Activated CD4-positive, alpha-beta memory T cell treated with anti-CD3 and anti-CD28 coated beads, Interleukin-2, amount 10 ng/mL, durations not matched to agents 7 days and 5 days (primary cell): ENCODE measurements at regions not wholly inside any gene's neighbourhood (a gene's known extent, or its start where the extent isn't known, plus 50 kb on each side); places are given as distances from the start of the nearest gene placed in this dataset.
"Not testable (repeated sequence)": the region's sequence is repeated elsewhere in the genome, so short reads cannot be mapped to it uniquely, and the experiment has no call there.

Source experiments
- CTCF ChIA-PET: fragments of 350-600 bp; sonication (Branson Sonifier 250); formaldehyde crosslinking; loops from one replicate; lab custom pipeline; 2021; ENCODE audit warnings: antibody characterized with exemption, inconsistent platforms; lab: Charles Lee
- POLR2A ChIA-PET: fragments of 350-600 bp; sonication (Branson Sonifier 250); formaldehyde crosslinking; loops from one replicate; lab custom pipeline; 2021; ENCODE audit warnings: antibody characterized with exemption; lab: Charles Lee
- DNase-seq: peaks from one replicate; pipeline ENCODE4 v3.0.0-alpha.2; 2020
- H3K27ac Mint-ChIP-seq: one replicate; pipeline ENCODE4 v1.8.0; 2021; ENCODE audit warnings: mild to moderate bottlenecking, mixed read lengths
- H3K27me3 Mint-ChIP-seq: one replicate; pipeline ENCODE4 v1.8.0; 2021; ENCODE audit warnings: mixed read lengths
- H3K36me3 Mint-ChIP-seq: one replicate; pipeline ENCODE4 v1.8.0; 2021; ENCODE audit warnings: low read depth, mixed read lengths
- H3K4me1 Mint-ChIP-seq: one replicate; pipeline ENCODE4 v1.8.0; 2021; ENCODE audit warnings: mixed read lengths
- H3K4me3 Mint-ChIP-seq: one replicate; pipeline ENCODE4 v1.8.0; 2021; ENCODE audit warnings: mild to moderate bottlenecking, mixed read lengths
- H3K9me3 Mint-ChIP-seq: one replicate; pipeline ENCODE4 v1.8.0; 2021; ENCODE audit warnings: mixed read lengths

- no peaks in the 10 kb centered on the region for H3K36me3 Mint-ChIP-seq
- no peaks in the 10 kb centered on the region for H3K9me3 Mint-ChIP-seq
- no peak overlapping the region for H3K27ac Mint-ChIP-seq
- H3K4me3 Mint-ChIP-seq, result no peak overlapping the region
- peaks cover 53% of the 10 kb centered on the region for H3K4me1 Mint-ChIP-seq
- ChIA-PET POLR2A (interaction anchor here (1.1 to 1.5 kb wide), 2 partner anchors 8 to 41 kb away, joined by 3 to 4 read pairs; no protein-coding TSS in a partner anchor), CTCF (interaction anchor here (0.7 kb wide), 1 partner anchor 20 kb away, joined by 3 read pairs; no protein-coding TSS in a partner anchor)
- no peak for DNase-seq
- no peaks in the 10 kb centered on the region for H3K27me3 Mint-ChIP-seq
Measured at GRCh38 chr11:86153439-86153838, 84.6 kb upstream of the PICALM start.

- no peaks in the 10 kb centered on the region for H3K9me3 Mint-ChIP-seq
- peaks cover 50% of the 10 kb centered on the region for H3K4me1 Mint-ChIP-seq
- DNase-seq, result no peak
- ChIA-PET POLR2A (interaction anchor here (1.1 to 1.5 kb wide), 2 partner anchors 9 to 41 kb away, joined by 3 to 4 read pairs; no protein-coding TSS in a partner anchor), CTCF (interaction anchor here (0.7 kb wide), 1 partner anchor 21 kb away, joined by 3 read pairs; no protein-coding TSS in a partner anchor)
- H3K27me3 Mint-ChIP-seq, result no peaks in the 10 kb centered on the region
- H3K27ac Mint-ChIP-seq, result no peak overlapping the region
- no peak overlapping the region for H3K4me3 Mint-ChIP-seq
- H3K36me3 Mint-ChIP-seq, result no peaks in the 10 kb centered on the region
Measured at GRCh38 chr11:86152901-86153300, 84.0 kb upstream of the PICALM start.

DNA sequence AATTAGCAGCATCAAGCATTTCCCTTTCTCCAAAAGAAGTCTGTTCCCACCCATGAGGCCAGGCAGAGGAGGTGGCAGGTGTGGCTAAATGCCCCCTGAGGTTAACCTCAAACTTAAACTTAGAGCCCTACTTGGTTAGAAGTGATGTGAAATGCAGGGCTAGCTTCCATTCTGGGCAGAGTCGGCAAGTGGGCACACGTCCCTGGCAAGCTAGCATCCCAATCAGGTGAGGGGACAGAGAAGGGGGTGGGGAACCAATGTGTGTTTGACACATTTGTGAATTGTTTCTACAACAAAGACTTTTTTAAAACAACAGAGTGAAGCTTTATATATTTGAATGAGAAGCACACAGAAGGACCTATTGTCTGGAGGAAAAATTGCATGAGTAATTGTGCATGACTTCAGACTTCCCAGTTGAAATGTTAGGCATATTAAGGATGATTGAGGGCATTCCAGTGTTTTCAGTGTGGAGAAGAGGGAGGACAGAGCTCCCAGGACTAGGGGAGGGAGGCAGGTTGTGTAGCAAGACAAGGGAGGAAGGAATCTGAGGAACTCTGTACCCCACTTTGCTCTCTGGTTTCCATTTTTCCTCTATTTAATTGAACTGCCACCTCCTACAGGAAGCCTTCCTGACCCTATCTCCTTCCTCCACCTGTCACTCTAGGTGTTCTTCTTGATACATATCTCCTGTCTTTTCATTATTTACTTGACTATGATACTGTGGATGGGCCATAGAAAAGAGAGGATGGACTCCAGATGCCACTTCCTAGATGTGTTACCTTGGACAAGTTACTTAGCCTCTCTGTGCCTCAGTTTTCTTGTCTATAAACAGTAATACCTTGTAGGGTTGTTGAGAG lies 83.3 kb upstream of the PICALM start:
- no peaks in the 10 kb centered on the region for H3K27me3 Mint-ChIP-seq
- peak overlapping the region; percentile 56 for H3K27ac Mint-ChIP-seq
- no peak for DNase-seq
- ChIA-PET CTCF (interaction anchor here (1.3 to 1.4 kb wide), 2 partner anchors 9 to 24 kb away, joined by 4 read pairs; no protein-coding TSS in a partner anchor), POLR2A (interaction anchor here (0.9 to 2.1 kb wide), 6 partner anchors 9 to 87 kb away, joined by 3 to 12 read pairs (median 5); partner anchors contain the start of gene PICALM)
- no peak overlapping the region for H3K4me3 Mint-ChIP-seq
- peaks cover 43% of the 10 kb centered on the region for H3K4me1 Mint-ChIP-seq
- H3K9me3 Mint-ChIP-seq, result no peaks in the 10 kb centered on the region
- H3K36me3 Mint-ChIP-seq, result no peaks in the 10 kb centered on the region

DNA sequence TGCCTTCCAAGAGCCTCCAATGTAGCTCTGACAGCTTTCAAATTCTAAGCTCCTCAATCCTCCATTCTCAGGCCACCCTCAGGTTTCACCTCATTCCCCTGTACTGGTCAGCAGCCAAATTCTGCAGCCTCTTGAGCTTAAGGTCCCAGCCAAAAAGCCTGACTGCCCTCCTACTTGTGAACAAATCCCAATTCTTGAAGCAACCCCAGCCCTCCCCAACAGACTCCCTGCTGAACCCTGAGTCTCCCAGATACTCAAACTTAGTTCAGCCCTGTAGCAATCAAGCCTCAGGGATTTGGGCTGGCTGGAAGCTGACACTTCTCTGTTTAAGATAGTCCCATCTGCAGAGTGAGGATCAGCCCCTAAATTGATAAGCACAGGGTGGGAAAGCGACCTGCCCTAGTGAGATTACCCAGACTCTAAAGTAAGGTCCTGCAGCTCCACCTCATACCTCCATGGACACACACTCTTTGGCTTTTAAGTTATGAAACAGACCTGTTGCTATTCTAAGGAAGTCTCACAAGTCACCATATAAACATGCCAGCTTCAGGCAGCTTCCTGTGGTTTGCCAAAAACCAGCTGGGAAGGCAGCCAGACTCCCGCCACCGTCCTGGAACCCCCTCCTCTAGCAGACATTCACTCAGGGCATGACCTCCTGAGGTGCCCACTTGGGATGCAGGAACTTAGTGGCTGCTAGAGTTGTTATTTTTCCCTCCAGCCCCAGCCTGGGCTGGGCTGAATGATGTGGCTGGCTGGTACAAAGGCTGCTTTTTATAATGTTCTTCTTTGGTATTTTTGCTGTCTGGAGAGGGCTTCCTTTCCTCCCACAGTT lies 82.5 kb upstream of the PICALM start:
- H3K27me3 Mint-ChIP-seq, result no peaks in the 10 kb centered on the region
- H3K4me3 Mint-ChIP-seq, result no peak overlapping the region
- peak overlapping the region; percentile 59 for H3K27ac Mint-ChIP-seq
- H3K9me3 Mint-ChIP-seq, result no peaks in the 10 kb centered on the region
- no peaks in the 10 kb centered on the region for H3K36me3 Mint-ChIP-seq
- peaks cover 45% of the 10 kb centered on the region for H3K4me1 Mint-ChIP-seq
- DNase-seq, result no peak
- POLR2A ChIA-PET, result interaction anchor here (0.9 to 2.1 kb wide), 5 partner anchors 9 to 86 kb away, joined by 3 to 12 read pairs (median 6); partner anchors contain the start of gene PICALM
- CTCF ChIA-PET, result interaction anchor here (1.3 to 1.4 kb wide), 3 partner anchors 10 to 34 kb away, joined by 4 read pairs; no protein-coding TSS in a partner anchor

GRCh38 chr11:86150847-86151173 lies 81.9 kb upstream of the PICALM start:
- Mint-ChIP-seq H3K4me1 (peaks cover 43% of the 10 kb centered on the region), H3K36me3 (no peaks in the 10 kb centered on the region), H3K27ac (peak overlapping the region; percentile 59), H3K27me3 (no peaks in the 10 kb centered on the region), H3K4me3 (no peak overlapping the region), H3K9me3 (no peaks in the 10 kb centered on the region)
- ChIA-PET POLR2A (interaction anchor here (1.4 to 2.1 kb wide), 4 partner anchors 9 to 82 kb away, joined by 4 to 12 read pairs (median 6); partner anchors contain the start of gene PICALM), CTCF (interaction anchor here (1.4 kb wide), 2 partner anchors 10 to 33 kb away, joined by 4 read pairs; no protein-coding TSS in a partner anchor)
- DNase-seq, result no peak

DNA sequence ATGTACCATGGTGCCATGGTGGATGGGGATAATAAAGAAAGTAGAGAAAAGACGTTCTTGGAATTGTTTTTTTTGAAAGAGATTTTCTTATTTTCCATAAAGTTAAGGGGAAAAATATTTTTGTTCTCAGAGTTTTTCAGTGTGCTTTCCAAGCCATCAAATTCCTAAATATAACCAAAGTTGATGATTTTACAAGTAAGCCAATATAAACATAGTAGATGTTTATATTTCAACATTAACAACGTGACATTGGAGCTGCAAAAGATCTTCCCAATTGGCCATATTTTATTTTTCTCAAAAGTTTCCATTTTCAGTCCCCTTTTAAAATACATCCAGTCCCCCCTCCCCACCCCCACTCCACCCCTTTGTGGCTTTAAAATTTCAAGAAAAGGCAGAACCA lies 80.9 kb upstream of the PICALM start:
- ChIA-PET CTCF (no interaction called here), POLR2A (no interaction called here)
- no peak overlapping the region for H3K27ac Mint-ChIP-seq
- H3K4me1 Mint-ChIP-seq, result peaks cover 52% of the 10 kb centered on the region
- no peaks in the 10 kb centered on the region for H3K27me3 Mint-ChIP-seq
- H3K36me3 Mint-ChIP-seq, result peaks cover 2% of the 10 kb centered on the region
- no peak for DNase-seq
- H3K9me3 Mint-ChIP-seq, result no peaks in the 10 kb centered on the region
- no peak overlapping the region for H3K4me3 Mint-ChIP-seq

DNA sequence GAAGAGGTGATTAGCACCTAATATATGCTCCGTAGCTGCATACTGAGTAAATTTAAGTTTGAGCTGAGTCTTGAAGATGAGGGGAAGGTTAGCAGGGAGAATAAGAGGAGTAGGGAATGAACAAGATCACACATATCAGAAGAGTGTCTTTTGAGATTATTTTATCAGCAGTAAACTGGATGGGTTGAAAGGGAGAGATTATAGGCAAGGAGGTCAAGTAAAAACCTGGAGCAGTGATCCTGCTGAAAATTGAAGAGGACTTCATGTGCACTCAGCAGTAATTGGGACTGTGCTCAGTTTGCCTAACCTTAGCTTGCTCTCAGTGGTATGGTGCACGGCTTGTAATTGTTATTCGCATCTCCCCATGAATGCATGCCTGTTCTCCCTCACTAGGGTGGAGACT lies 79.5 kb upstream of the PICALM start:
- ChIA-PET POLR2A (no interaction called here), CTCF (interaction anchor here (2.3 kb wide), 1 partner anchor 45 kb away, joined by 6 read pairs; no protein-coding TSS in a partner anchor)
- peaks cover 60% of the 10 kb centered on the region for H3K4me1 Mint-ChIP-seq
- peaks cover 12% of the 10 kb centered on the region for H3K36me3 Mint-ChIP-seq
- H3K4me3 Mint-ChIP-seq, result no peak overlapping the region
- no peak for DNase-seq
- H3K27me3 Mint-ChIP-seq, result no peaks in the 10 kb centered on the region
- H3K9me3 Mint-ChIP-seq, result peaks cover 6% of the 10 kb centered on the region
- H3K27ac Mint-ChIP-seq, result no peak overlapping the region

DNA sequence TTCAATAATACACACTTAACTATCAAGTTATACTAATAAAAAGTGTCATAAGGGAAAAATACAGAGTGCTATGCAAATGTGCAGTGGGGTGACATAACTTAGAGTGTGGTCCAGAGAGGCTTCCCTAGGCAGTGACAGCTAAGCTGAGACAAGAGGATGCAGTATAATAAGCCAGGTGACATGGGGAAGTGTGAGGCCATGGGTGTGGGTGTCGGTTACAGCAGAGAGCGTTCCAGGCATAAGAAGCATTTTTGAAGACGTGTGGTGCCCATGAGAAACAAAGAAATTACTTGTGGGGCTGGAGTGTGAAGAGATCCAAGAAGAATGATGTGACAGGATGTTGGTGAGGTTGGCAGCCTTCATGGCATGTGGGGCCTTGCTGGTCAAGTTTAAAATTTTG lies 78.1 kb upstream of the PICALM start:
- peaks cover 18% of the 10 kb centered on the region for H3K36me3 Mint-ChIP-seq
- DNase-seq, result no peak
- H3K4me3 Mint-ChIP-seq, result no peak overlapping the region
- no peak overlapping the region for H3K27ac Mint-ChIP-seq
- POLR2A ChIA-PET, result interaction anchor here (1.2 kb wide), 1 partner anchor 13 kb away, joined by 3 read pairs; no protein-coding TSS in a partner anchor
- CTCF ChIA-PET, result interaction anchor here (0.7 to 2.3 kb wide), 2 partner anchors 11 to 46 kb away, joined by 3 to 6 read pairs; no protein-coding TSS in a partner anchor
- no peaks in the 10 kb centered on the region for H3K27me3 Mint-ChIP-seq
- H3K9me3 Mint-ChIP-seq, result peaks cover 15% of the 10 kb centered on the region
- peaks cover 60% of the 10 kb centered on the region for H3K4me1 Mint-ChIP-seq

DNA sequence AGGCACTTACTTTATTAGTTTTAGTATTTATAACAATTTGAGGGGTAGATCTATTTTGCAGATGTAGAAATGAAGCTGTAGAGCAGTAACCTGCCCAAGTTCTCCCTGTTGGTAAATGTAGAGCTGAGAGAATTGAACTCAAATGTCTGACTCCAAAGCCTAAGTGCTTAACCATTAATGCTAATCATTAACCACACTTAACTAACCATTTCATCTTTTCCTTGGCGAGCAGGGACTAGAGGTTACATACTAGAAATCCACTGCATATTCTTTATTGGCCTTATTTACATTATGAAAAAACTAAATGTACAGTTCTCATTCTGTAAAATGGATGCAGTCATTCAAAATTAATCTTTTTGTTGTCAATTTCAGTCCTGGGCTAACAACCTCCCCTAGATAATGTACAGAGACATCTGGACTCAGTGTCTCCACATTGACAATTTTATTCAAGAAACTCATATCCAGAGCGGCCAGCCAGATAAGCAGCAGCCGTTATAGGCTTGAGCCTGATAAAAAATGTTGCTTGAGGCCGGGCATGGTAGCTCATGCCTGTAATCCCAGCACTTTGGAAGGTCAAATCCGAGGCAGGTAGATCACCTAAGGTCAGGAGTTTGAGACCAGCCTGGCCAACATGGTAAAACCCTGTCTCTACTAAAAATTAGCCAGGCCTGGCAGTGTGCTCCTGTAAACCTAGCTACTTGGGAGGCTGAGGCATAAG lies 76.7 kb upstream of the PICALM start:
- H3K27ac Mint-ChIP-seq, result no peak overlapping the region
- POLR2A ChIA-PET, result interaction anchor here (1.1 to 6.8 kb wide), 3 partner anchors 16 to 77 kb away, joined by 3 to 43 read pairs (median 3); partner anchors contain the start of gene PICALM
- no peak overlapping the region for H3K4me3 Mint-ChIP-seq
- DNase-seq, result no peak
- CTCF ChIA-PET, result interaction anchor here (2.0 kb wide), 1 partner anchor 48 kb away, joined by 8 read pairs; no protein-coding TSS in a partner anchor
- peaks cover 18% of the 10 kb centered on the region for H3K36me3 Mint-ChIP-seq
- no peaks in the 10 kb centered on the region for H3K27me3 Mint-ChIP-seq
- H3K9me3 Mint-ChIP-seq, result peaks cover 15% of the 10 kb centered on the region
- peaks cover 60% of the 10 kb centered on the region for H3K4me1 Mint-ChIP-seq

GRCh38 chr11:86144846-86145245 lies 76.0 kb upstream of the PICALM start:
- H3K27me3 Mint-ChIP-seq, result no peaks in the 10 kb centered on the region
- H3K4me1 Mint-ChIP-seq, result peaks cover 66% of the 10 kb centered on the region
- ChIA-PET POLR2A (interaction anchor here (1.3 to 6.8 kb wide), 2 partner anchors 32 to 77 kb away, joined by 3 to 43 read pairs; partner anchors contain the start of gene PICALM), CTCF (interaction anchor here (2.0 kb wide), 1 partner anchor 49 kb away, joined by 8 read pairs; no protein-coding TSS in a partner anchor)
- DNase-seq, result no peak
- peaks cover 18% of the 10 kb centered on the region for H3K36me3 Mint-ChIP-seq
- peaks cover 15% of the 10 kb centered on the region for H3K9me3 Mint-ChIP-seq
- peak overlapping the region; percentile 87 for H3K27ac Mint-ChIP-seq
- H3K4me3 Mint-ChIP-seq, result no peak overlapping the region

- CTCF ChIA-PET, DNase-seq, H3K4me3 Mint-ChIP-seq, H3K27me3 Mint-ChIP-seq: not testable (repeated sequence)
- peak overlapping the region; percentile 87 for H3K27ac Mint-ChIP-seq
- POLR2A ChIA-PET, result interaction anchor here (6.8 kb wide), 1 partner anchor 76 kb away, joined by 43 read pairs; the partner anchor contains the start of gene PICALM
- peaks cover 18% of the 10 kb centered on the region for H3K36me3 Mint-ChIP-seq
- peaks cover 15% of the 10 kb centered on the region for H3K9me3 Mint-ChIP-seq
- H3K4me1 Mint-ChIP-seq, result peaks cover 72% of the 10 kb centered on the region
Measured at GRCh38 chr11:86144087-86144486, 75.2 kb upstream of the PICALM start.
